ENCODE measurements at regions not wholly inside any gene's neighbourhood (a gene's known extent, or its start where the extent isn't known, plus 50 kb on each side); places are given as distances from the start of the nearest gene placed in this dataset.

- no peaks in the 10 kb centered on the region for H3K9me3 Mint-ChIP-seq
- no peaks in the 10 kb centered on the region for H3K27me3 Mint-ChIP-seq (ENCODE audit: low read depth)
- ATAC-seq (no peak), DNase-seq (ENCODE audit: low spot score) (no peak)
- H3K4me3 Mint-ChIP-seq: no peak overlapping the region
- no peaks in the 10 kb centered on the region for H3K4me1 Mint-ChIP-seq
- CTCF ChIA-PET: no interaction called here
- no peak for TF ChIP-seq AFF4 (CRISPR knock-in tag; IDR thresholded peaks at IDR 0.05; ENCODE audit: borderline replicate concordance)
- no peak for TF ChIP-seq STAT6 (CRISPR knock-in tag; conservative IDR thresholded peaks at IDR 0.05; ENCODE audit: low read depth)
- no peak for TF ChIP-seq CTCF (IDR thresholded peaks at IDR 0.05)
- no peak for TF ChIP-seq ZNF512 (CRISPR knock-in tag; IDR thresholded peaks at IDR 0.05; ENCODE audit: borderline replicate concordance)
- no peak for TF ChIP-seq ZNF138 (CRISPR knock-in tag; conservative IDR thresholded peaks at IDR 0.05)
- no peak for TF ChIP-seq ZNF121 (CRISPR knock-in tag; IDR thresholded peaks at IDR 0.05)
- no peak for TF ChIP-seq ATF1 (CRISPR knock-in tag; IDR thresholded peaks at IDR 0.05)
- TF ChIP-seq SOX15 (CRISPR knock-in tag; IDR thresholded peaks at IDR 0.05): no peak
- no peak for TF ChIP-seq ESRRA (CRISPR knock-in tag; IDR thresholded peaks at IDR 0.05; ENCODE audit: borderline replicate concordance)
- no peak for TF ChIP-seq AR (CRISPR knock-in tag; IDR thresholded peaks at IDR 0.05)
- no peak for TF ChIP-seq ZNF396 (CRISPR knock-in tag; IDR thresholded peaks at IDR 0.05; ENCODE audit: borderline replicate concordance)
- TF ChIP-seq KAT7 (CRISPR knock-in tag; IDR thresholded peaks at IDR 0.05; ENCODE audit: borderline replicate concordance): no peak
- no peak for TF ChIP-seq NR2C2 (CRISPR knock-in tag; IDR thresholded peaks at IDR 0.05)
- no peak for TF ChIP-seq FOXK1 (CRISPR knock-in tag; IDR thresholded peaks at IDR 0.05)
- TF ChIP-seq PRRX2 (CRISPR knock-in tag; IDR thresholded peaks at IDR 0.05): no peak
- no peak for TF ChIP-seq HMGA2 (CRISPR knock-in tag; IDR thresholded peaks at IDR 0.05)
- TF ChIP-seq ATF3 (CRISPR knock-in tag; conservative IDR thresholded peaks at IDR 0.05): no peak
- TF ChIP-seq MYBL2 (CRISPR knock-in tag; IDR thresholded peaks at IDR 0.05): no peak
- no peak for TF ChIP-seq ZNF416 (CRISPR knock-in tag; IDR thresholded peaks at IDR 0.05)
- no peak for TF ChIP-seq E2F1 (CRISPR knock-in tag; IDR thresholded peaks at IDR 0.05)
- H3K36me3 Mint-ChIP-seq: no peaks in the 10 kb centered on the region
- POLR2A ChIA-PET: no interaction called here
- H3K27ac Mint-ChIP-seq: no peak overlapping the region
These were observed 734.8 kb downstream of the TNS3 start for GRCh38 chr7:46847126-46847525.
